ENCODE measurements at regions not wholly inside any gene's neighbourhood (a gene's known extent, or its start where the extent isn't known, plus 50 kb on each side); places are given as distances from the start of the nearest gene placed in this dataset.

DNA sequence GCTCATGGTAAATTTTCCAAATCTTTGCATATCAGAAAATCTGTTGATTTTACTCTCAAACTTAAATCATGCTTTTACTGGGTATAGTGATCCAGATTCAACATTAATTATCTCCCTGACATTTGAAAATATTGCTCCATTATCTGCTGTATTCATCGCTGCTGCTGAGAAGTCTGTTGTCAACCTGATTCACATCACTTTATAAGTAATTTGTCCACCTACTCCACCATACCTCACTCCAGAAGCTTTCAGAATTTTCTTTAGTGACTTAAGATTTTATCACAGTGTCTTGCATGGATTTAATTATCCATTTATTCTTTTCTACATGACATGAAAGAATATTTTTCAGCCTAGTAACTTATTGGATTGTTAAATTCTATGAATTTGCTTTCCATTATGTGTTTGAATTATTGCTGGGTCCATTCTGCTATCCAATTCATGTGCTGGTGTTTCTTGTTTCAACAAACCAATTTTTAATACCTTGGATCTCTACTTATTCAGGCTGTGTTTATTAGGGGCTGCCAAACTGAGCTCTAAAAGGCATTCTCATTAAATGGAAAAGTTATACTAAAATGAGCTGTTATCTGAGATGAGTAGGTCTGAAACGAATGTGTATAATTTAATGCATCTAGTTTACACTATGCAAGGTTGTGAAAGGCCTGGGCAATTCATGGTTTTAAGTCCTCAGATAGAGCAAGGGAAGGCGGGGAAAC, 519.3 kb upstream of the CDH11 start:
- Histone ChIP-seq H3K4me1 (ENCODE audit: low read depth) (no peaks in the 10 kb centered on the region), H3K9me3 (no peaks in the 10 kb centered on the region), H3K4me3 (no peak overlapping the region), H3K36me3 (ENCODE audit: low read depth) (no peaks in the 10 kb centered on the region)
- ATAC-seq (no peak), DNase-seq (no peak)
- intact Hi-C loops (cut with DNase I, micrococcal nuclease) = no loop called here
- no peak for TF ChIP-seq CTCF (IDR thresholded peaks at IDR 0.05)

DNA sequence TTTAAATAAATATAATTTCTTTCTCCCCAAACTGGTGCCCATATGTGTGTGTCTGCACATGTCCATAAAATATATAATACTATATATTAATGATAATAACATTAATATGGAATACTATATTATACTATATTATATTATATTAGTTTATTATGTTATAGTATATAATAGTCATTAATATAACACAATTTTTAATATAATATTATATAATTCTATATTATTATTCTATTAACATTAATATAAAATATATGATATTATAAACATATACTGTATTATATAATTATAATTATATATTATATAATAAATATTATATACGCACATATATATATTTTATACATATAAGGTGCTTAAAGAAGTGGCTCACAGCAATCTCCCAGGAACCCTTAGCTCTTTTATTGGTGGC, 513.0 kb upstream of the CDH11 start:
- Histone ChIP-seq H3K4me1 (ENCODE audit: low read depth) (no peaks in the 10 kb centered on the region), H3K9me3 (no peaks in the 10 kb centered on the region), H3K36me3 (ENCODE audit: low read depth) (no peaks in the 10 kb centered on the region), H3K4me3 (no peak overlapping the region)
- intact Hi-C loops (cut with DNase I, micrococcal nuclease) = no loop called here
- TF ChIP-seq CTCF (IDR thresholded peaks at IDR 0.05) = no peak
- ATAC-seq (no peak), DNase-seq (no peak)

GRCh38 chr16:65634291-65634690, 512.4 kb upstream of the CDH11 start:
- no peak for ATAC-seq
- TF ChIP-seq CTCF (IDR thresholded peaks at IDR 0.05) = no peak

GRCh38 chr16:65624666-65625065, 502.8 kb upstream of the CDH11 start:
- H3K4me3 ChIP-seq = no peak overlapping the region
- no peak for TF ChIP-seq CTCF (IDR thresholded peaks at IDR 0.05)
- no peaks in the 10 kb centered on the region for H3K9me3 ChIP-seq
- intact Hi-C loops (cut with DNase I, micrococcal nuclease) = no loop called here
- H3K36me3 ChIP-seq (ENCODE audit: low read depth) = no peaks in the 10 kb centered on the region
- ATAC-seq (no peak), DNase-seq (no peak)
- no peaks in the 10 kb centered on the region for H3K4me1 ChIP-seq (ENCODE audit: low read depth)

More at GRCh38 chr16:65634291-65634690, 512.4 kb upstream of the CDH11 start:
- H3K9me3 ChIP-seq = no peaks in the 10 kb centered on the region
- intact Hi-C loops (cut with DNase I, micrococcal nuclease) = no loop called here
- H3K4me3 ChIP-seq = no peak overlapping the region
- no peaks in the 10 kb centered on the region for H3K4me1 ChIP-seq (ENCODE audit: low read depth)
- no peaks in the 10 kb centered on the region for H3K36me3 ChIP-seq (ENCODE audit: low read depth)
- DNase-seq = no peak

DNA sequence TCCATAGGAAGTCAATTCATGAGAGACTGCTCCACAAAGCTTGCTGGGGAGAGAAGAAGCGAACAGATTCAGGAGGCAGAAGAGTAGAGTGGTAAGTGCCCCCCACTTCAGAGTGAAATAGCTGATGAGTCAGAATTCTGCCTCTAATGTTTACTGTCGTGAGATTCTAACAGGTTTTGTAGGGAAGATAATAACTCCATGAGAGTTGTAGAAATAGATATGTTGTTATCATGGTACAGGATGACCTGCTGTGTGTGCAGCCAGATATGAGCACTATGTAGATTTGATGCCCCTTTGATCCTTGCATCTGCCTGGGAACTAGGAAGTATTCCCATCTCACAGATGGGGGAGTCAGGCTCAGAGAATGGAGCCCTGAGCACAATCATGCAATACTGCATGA, 502.4 kb upstream of the CDH11 start:
- Histone ChIP-seq H3K36me3 (ENCODE audit: low read depth) (no peaks in the 10 kb centered on the region), H3K4me1 (ENCODE audit: low read depth) (no peaks in the 10 kb centered on the region), H3K4me3 (no peak overlapping the region), H3K9me3 (no peaks in the 10 kb centered on the region)
- intact Hi-C loops (cut with DNase I, micrococcal nuclease) = no loop called here
- DNase-seq = no peak
- no peak for ATAC-seq
- no peak for TF ChIP-seq CTCF (IDR thresholded peaks at IDR 0.05)

GRCh38 chr16:65622871-65623270, 501.0 kb upstream of the CDH11 start:
- Histone ChIP-seq H3K36me3 (ENCODE audit: low read depth) (no peaks in the 10 kb centered on the region), H3K9me3 (no peaks in the 10 kb centered on the region), H3K4me1 (ENCODE audit: low read depth) (no peaks in the 10 kb centered on the region), H3K4me3 (no peak overlapping the region)
- intact Hi-C loops (cut with DNase I, micrococcal nuclease) = no loop called here
- TF ChIP-seq CTCF (IDR thresholded peaks at IDR 0.05) = no peak
- no peak for ATAC-seq
- no peak for DNase-seq
